ENCODE measurements at regions not wholly inside any gene's neighbourhood (a gene's known extent, or its start where the extent isn't known, plus 50 kb on each side); places are given as distances from the start of the nearest gene placed in this dataset.

GRCh38 chr13:22198641-22199217, 527.9 kb downstream of the FGF9 start:
- ChIA-PET CTCF (no interaction called here), POLR2A (interaction anchor here (0.6 kb wide), 1 partner anchor 18 kb away, joined by 3 read pairs; no protein-coding TSS in a partner anchor)
- ATAC-seq, result no peak
- Histone ChIP-seq H3K36me3 (ENCODE audit: control insufficient read depth, insufficient read depth, low read length) (no peaks in the 10 kb centered on the region), H3K27me3 (ENCODE audit: control insufficient read depth, insufficient read depth, low read length) (no peaks in the 10 kb centered on the region), H3K4me3 (ENCODE audit: low read depth in 2 of 2, low read length in 2 of 2) (no peak overlapping the region), H3K27ac (ENCODE audit: low read length) (no peak overlapping the region), H3K4me1 (ENCODE audit: control insufficient read depth, insufficient read depth, low read length) (no peaks in the 10 kb centered on the region), H3K9me3 (ENCODE audit: control insufficient read depth, insufficient read depth, low read depth, low read length) (no peaks in the 10 kb centered on the region)
- in situ Hi-C loops (cut with HindIII; ENCODE audit: low pct_unique_long_range_greater_than_20kb, low sequenced_read_pairs), result no loop called here
- intact Hi-C loops (cut with micrococcal nuclease; ENCODE audit: unreplicated experiment), result no loop called here
- no TSS peak for BruUV-seq (replicated peaks)
- no peak for DNase-seq (ENCODE audit: low read depth, low spot score)
- no peak for TF ChIP-seq TCF7L2 (IDR thresholded peaks at IDR 0.05; ENCODE audit: low read depth, low read length)
- TF ChIP-seq CTCF (IDR thresholded peaks at IDR 0.05), result no peak
- no peak for TF ChIP-seq POLR2AphosphoS5 (IDR thresholded peaks at IDR 0.05; ENCODE audit: low read depth, low read length)
- TF ChIP-seq SIN3A (IDR thresholded peaks at IDR 0.05; ENCODE audit: borderline replicate concordance, insufficient read depth, low read depth, low read length), result no peak
- no peak for TF ChIP-seq REST (IDR thresholded peaks at IDR 0.05; ENCODE audit: insufficient read depth in 1 of 2, low read depth in 2 of 2, low read length in 1 of 2)

GRCh38 chr13:22200440-22200839, 529.6 kb downstream of the FGF9 start:
- H3K36me3 ChIP-seq (ENCODE audit: control insufficient read depth, insufficient read depth, low read length), result no peaks in the 10 kb centered on the region
- CTCF ChIA-PET, result no interaction called here
- BruUV-seq (replicated peaks), result no TSS peak
- ATAC-seq (no peak), DNase-seq (ENCODE audit: low read depth, low spot score) (no peak)
- no peaks in the 10 kb centered on the region for H3K4me1 ChIP-seq (ENCODE audit: control insufficient read depth, insufficient read depth, low read length)
- H3K4me3 ChIP-seq (ENCODE audit: low read depth in 2 of 2, low read length in 2 of 2), result no peak overlapping the region
- TF ChIP-seq POLR2AphosphoS5 (IDR thresholded peaks at IDR 0.05; ENCODE audit: low read depth, low read length), result no peak
- no peak for TF ChIP-seq SIN3A (IDR thresholded peaks at IDR 0.05; ENCODE audit: borderline replicate concordance, insufficient read depth, low read depth, low read length)
- TF ChIP-seq CTCF (IDR thresholded peaks at IDR 0.05), result no peak
- no peak for TF ChIP-seq TCF7L2 (IDR thresholded peaks at IDR 0.05; ENCODE audit: low read depth, low read length)
- TF ChIP-seq REST (IDR thresholded peaks at IDR 0.05; ENCODE audit: insufficient read depth in 1 of 2, low read depth in 2 of 2, low read length in 1 of 2), result no peak
- no peak overlapping the region for H3K27ac ChIP-seq (ENCODE audit: low read length)
- in situ Hi-C loops (cut with HindIII; ENCODE audit: low pct_unique_long_range_greater_than_20kb, low sequenced_read_pairs), result no loop called here
- POLR2A ChIA-PET, result no interaction called here
- H3K27me3 ChIP-seq (ENCODE audit: control insufficient read depth, insufficient read depth, low read length), result no peaks in the 10 kb centered on the region
- H3K9me3 ChIP-seq (ENCODE audit: control insufficient read depth, insufficient read depth, low read depth, low read length), result no peaks in the 10 kb centered on the region
- intact Hi-C loops (cut with micrococcal nuclease; ENCODE audit: unreplicated experiment), result no loop called here
